H9 (cell line): ENCODE measurements at regions not wholly inside any gene's neighbourhood (a gene's known extent, or its start where the extent isn't known, plus 50 kb on each side); places are given as distances from the start of the nearest gene placed in this dataset.

Experiments
- DNase-seq: peaks from one replicate; pipeline ENCODE4 v3.0.0-alpha.2; 2017
- H2AFZ ChIP-seq: one replicate; pipeline ENCODE4 v1.6.1; 2013; ENCODE audit warnings: mild to moderate bottlenecking, low read length, control low read depth, moderate library complexity
- H2AK5ac ChIP-seq: 2 replicates; pipeline ENCODE4 v1.6.1; 2013; ENCODE audit warnings: low read length, control low read depth, mixed read lengths; ENCODE audit not compliant: insufficient read length
- H2BK120ac ChIP-seq: one replicate; pipeline ENCODE4 v1.6.1; 2013; ENCODE audit warnings: low read depth, mild to moderate bottlenecking, low read length, control low read depth, inconsistent platforms; ENCODE audit not compliant: poor library complexity, severe bottlenecking
- H2BK12ac ChIP-seq: 2 replicates; pipeline ENCODE4 v1.6.1; 2013; ENCODE audit warnings: low read length, control low read depth, mixed read lengths, low read depth; ENCODE audit not compliant: insufficient read length
- H2BK15ac ChIP-seq: 2 replicates; pipeline ENCODE4 v1.6.1; 2013; ENCODE audit warnings: low read depth, low read length, control low read depth
- H2BK20ac ChIP-seq: one replicate; pipeline ENCODE4 v1.6.1; 2013; ENCODE audit warnings: low read depth, mild to moderate bottlenecking, low read length, control low read depth, inconsistent platforms; ENCODE audit not compliant: poor library complexity, severe bottlenecking
- H2BK5ac ChIP-seq: 2 replicates; pipeline ENCODE4 v1.6.1; 2013; ENCODE audit warnings: low read length, control low read depth, mixed read lengths; ENCODE audit not compliant: insufficient read length
- H3K14ac ChIP-seq: 2 replicates; pipeline ENCODE4 v1.6.1; 2013; ENCODE audit warnings: low read length, control low read depth; ENCODE audit not compliant: insufficient read depth
- H3K18ac ChIP-seq: 2 replicates; pipeline ENCODE4 v1.6.1; 2013; ENCODE audit warnings: low read depth, mild to moderate bottlenecking, mixed read lengths, low read length, control low read depth; ENCODE audit not compliant: insufficient read length
- H3K23ac ChIP-seq: 2 replicates; pipeline ENCODE4 v1.6.1; 2013; ENCODE audit warnings: low read length, control low read depth, mixed read lengths, low read depth; ENCODE audit not compliant: insufficient read length
- H3K23me2 ChIP-seq: 2 replicates; pipeline ENCODE4 v1.6.1; 2013; ENCODE audit warnings: low read depth, mild to moderate bottlenecking, mixed read lengths, low read length, control low read depth; ENCODE audit not compliant: insufficient read length, poor library complexity, severe bottlenecking
- H3K27ac ChIP-seq: 2 replicates; pipeline ENCODE4 v1.5.1; 2013; ENCODE audit warnings: low read length, control low read depth, mixed read lengths, low read depth; ENCODE audit not compliant: insufficient read length
- H3K27me3 ChIP-seq: 2 replicates; pipeline ENCODE4 v1.6.1; 2013; ENCODE audit warnings: low read length, control low read depth, inconsistent platforms; ENCODE audit not compliant: insufficient read depth
- H3K4ac ChIP-seq: 2 replicates; pipeline ENCODE4 v1.6.1; 2013; ENCODE audit warnings: low read depth, mild to moderate bottlenecking, control low read depth, inconsistent platforms, low read length, moderate library complexity
- H3K4me1 ChIP-seq: 2 replicates; pipeline ENCODE4 v1.6.1; 2013; ENCODE audit warnings: low read length, control low read depth, inconsistent platforms; ENCODE audit not compliant: insufficient read depth
- H3K4me2 ChIP-seq: 2 replicates; pipeline ENCODE4 v1.6.1; 2013; ENCODE audit warnings: low read length, control low read depth, mixed read lengths; ENCODE audit not compliant: insufficient read length, insufficient read depth
- H3K56ac ChIP-seq: 2 replicates; pipeline ENCODE4 v1.6.1; 2013; ENCODE audit warnings: low read depth, mild to moderate bottlenecking, mixed read lengths, low read length, control low read depth; ENCODE audit not compliant: insufficient read length
- H3K79me1 ChIP-seq: 2 replicates; pipeline ENCODE4 v1.6.1; 2013; ENCODE audit warnings: low read depth, mild to moderate bottlenecking, moderate library complexity, low read length, control low read depth, inconsistent platforms; ENCODE audit not compliant: insufficient read depth, poor library complexity, severe bottlenecking
- H3K79me2 ChIP-seq: 2 replicates; pipeline ENCODE4 v1.6.1; 2013; ENCODE audit warnings: low read length, control low read depth, inconsistent platforms; ENCODE audit not compliant: insufficient read depth
- H3K9ac ChIP-seq: 2 replicates; pipeline ENCODE4 v1.6.1; 2013; ENCODE audit warnings: low read length, control low read depth, mixed read lengths; ENCODE audit not compliant: insufficient read length; ENCODE audit errors: extremely low read depth
- H3K9me3 ChIP-seq: one replicate; pipeline ENCODE4 v1.6.1; 2013; ENCODE audit warnings: low read depth, low read length, inconsistent platforms; ENCODE audit not compliant: control insufficient read depth
- H3T11ph ChIP-seq: one replicate; pipeline ENCODE4 v1.6.1; 2013; ENCODE audit warnings: mild to moderate bottlenecking, low read length, control low read depth, inconsistent platforms
- H4K20me1 ChIP-seq: one replicate; pipeline ENCODE4 v1.6.1; 2013; ENCODE audit not compliant: control insufficient read depth, insufficient read length, insufficient read depth
- H4K5ac ChIP-seq: 2 replicates; pipeline ENCODE4 v1.6.1; 2013; ENCODE audit warnings: low read depth, mild to moderate bottlenecking, mixed read lengths, low read length, control low read depth; ENCODE audit not compliant: insufficient read length
- H4K8ac ChIP-seq: replicated peaks from 2 replicates; pipeline ENCODE4 v1.6.1; 2013; ENCODE audit warnings: low read length, control low read depth, mixed read lengths, low read depth; ENCODE audit not compliant: insufficient read length
- H4K91ac ChIP-seq: 2 replicates; pipeline ENCODE4 v1.6.1; 2013; ENCODE audit warnings: low read depth, mild to moderate bottlenecking, moderate library complexity, mixed read lengths, low read length, control low read depth; ENCODE audit not compliant: insufficient read length
- H3K27ac Mint-ChIP-seq, 3 experiments: 2 replicates in 2 of 3; 3 replicates in 1 of 3; pipeline ENCODE4 v1.8.0; 2020 to 2021; ENCODE audit warnings: mixed read lengths in 3 of 3, mild to moderate bottlenecking in 1 of 3, moderate library complexity in 1 of 3
- H3K27me3 Mint-ChIP-seq: 2 replicates; pipeline ENCODE4 v1.8.0; 2021; ENCODE audit warnings: low read depth, mild to moderate bottlenecking, moderate library complexity, mixed read lengths
- H3K36me3 Mint-ChIP-seq, 3 experiments: 2 replicates in 2 of 3; 3 replicates in 1 of 3; pipeline ENCODE4 v1.8.0; 2020 to 2021; ENCODE audit warnings: low read depth in 3 of 3, mixed read lengths in 3 of 3; ENCODE audit not compliant: insufficient read depth in 1 of 3
- H3K4me1 Mint-ChIP-seq, 2 experiments: 2 replicates each; pipeline ENCODE4 v1.8.0; 2020; ENCODE audit warnings: mixed read lengths in 2 of 2
- H3K4me3 Mint-ChIP-seq, 2 experiments: 2 replicates in 1 of 2; 3 replicates in 1 of 2; pipeline ENCODE4 v1.8.0; 2020 to 2021; ENCODE audit warnings: mild to moderate bottlenecking in 2 of 2, mixed read lengths in 2 of 2, moderate library complexity in 1 of 2
- H3K9me3 Mint-ChIP-seq, 2 experiments: 2 replicates in 1 of 2; 3 replicates in 1 of 2; pipeline ENCODE4 v1.8.0; 2020; ENCODE audit warnings: mild to moderate bottlenecking in 2 of 2, mixed read lengths in 2 of 2, moderate library complexity in 1 of 2
- WGBS: extraction: QIAGEN DNeasy Blood & Tissue Kit; methylation state at CpG from one replicate; pipeline ENCODE4 v1.1.7; 2013; ENCODE audit warnings: missing lambda C conversion rate, low lambda C conversion rate, mixed read lengths; ENCODE audit not compliant: insufficient read length; ENCODE audit errors: extremely low coverage; 5-methylcytosine and 5-hydroxymethylcytosine counted together
- TF ChIP-seq, protein P1 (sequence below): fragments of 200-600 bp; sonication (generic); conservative IDR thresholded peaks from 3 replicates; pipeline ENCODE4 v1.8.0; 2021; ENCODE audit warnings: antibody characterized with exemption, mild to moderate bottlenecking

- no peaks in the 10 kb centered on the region for H3K9me3 ChIP-seq
- no peak overlapping the region for H2AFZ ChIP-seq
- Mint-ChIP-seq H3K4me3 (no peak overlapping the region), H3K4me1 (peaks cover 0 to 2% of the 10 kb centered on the region in 2 experiments; a peak in 1 of 4 replicates), H3K9me3 (peaks cover 10% of the 10 kb centered on the region in 2 experiments; a peak in 3 of 5 replicates), H3K27me3 (no peaks in the 10 kb centered on the region), H3K27ac (no peak overlapping the region), H3K36me3 (peaks cover 0 to 16% (median 4%) of the 10 kb centered on the region in 3 experiments; a peak in 6 of 7 replicates)
- H3K4me1 ChIP-seq: no peaks in the 10 kb centered on the region
- H3K4ac ChIP-seq: no peak overlapping the region
- no peak overlapping the region for H4K91ac ChIP-seq
- H3K79me2 ChIP-seq: no peaks in the 10 kb centered on the region
- H4K20me1 ChIP-seq: no peaks in the 10 kb centered on the region
- H3T11ph ChIP-seq: no peak overlapping the region
- H4K5ac ChIP-seq: no peak overlapping the region
- no peak for DNase-seq
- no peak overlapping the region for H4K8ac ChIP-seq
- no peaks in the 10 kb centered on the region for H3K27me3 ChIP-seq
- no peaks in the 10 kb centered on the region for H3K23me2 ChIP-seq
- no CpG with 5 or more reads among the region's 3 CpGs for WGBS
- H3K14ac ChIP-seq: no peak overlapping the region
- no peak overlapping the region for H3K56ac ChIP-seq
- H2BK12ac ChIP-seq: no peak overlapping the region
- H2BK5ac ChIP-seq: no peak overlapping the region
- H3K23ac ChIP-seq: no peak overlapping the region
- H2BK20ac ChIP-seq: no peak overlapping the region
- H3K18ac ChIP-seq: no peak overlapping the region
- TF ChIP-seq, protein P1, sequence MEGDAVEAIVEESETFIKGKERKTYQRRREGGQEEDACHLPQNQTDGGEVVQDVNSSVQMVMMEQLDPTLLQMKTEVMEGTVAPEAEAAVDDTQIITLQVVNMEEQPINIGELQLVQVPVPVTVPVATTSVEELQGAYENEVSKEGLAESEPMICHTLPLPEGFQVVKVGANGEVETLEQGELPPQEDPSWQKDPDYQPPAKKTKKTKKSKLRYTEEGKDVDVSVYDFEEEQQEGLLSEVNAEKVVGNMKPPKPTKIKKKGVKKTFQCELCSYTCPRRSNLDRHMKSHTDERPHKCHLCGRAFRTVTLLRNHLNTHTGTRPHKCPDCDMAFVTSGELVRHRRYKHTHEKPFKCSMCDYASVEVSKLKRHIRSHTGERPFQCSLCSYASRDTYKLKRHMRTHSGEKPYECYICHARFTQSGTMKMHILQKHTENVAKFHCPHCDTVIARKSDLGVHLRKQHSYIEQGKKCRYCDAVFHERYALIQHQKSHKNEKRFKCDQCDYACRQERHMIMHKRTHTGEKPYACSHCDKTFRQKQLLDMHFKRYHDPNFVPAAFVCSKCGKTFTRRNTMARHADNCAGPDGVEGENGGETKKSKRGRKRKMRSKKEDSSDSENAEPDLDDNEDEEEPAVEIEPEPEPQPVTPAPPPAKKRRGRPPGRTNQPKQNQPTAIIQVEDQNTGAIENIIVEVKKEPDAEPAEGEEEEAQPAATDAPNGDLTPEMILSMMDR: no peak
- no peak overlapping the region for H3K27ac ChIP-seq
- H3K4me2 ChIP-seq: no peak overlapping the region
- no peaks in the 10 kb centered on the region for H3K79me1 ChIP-seq
- no peak overlapping the region for H3K9ac ChIP-seq
- H2BK15ac ChIP-seq: no peak overlapping the region
- no peak overlapping the region for H2BK120ac ChIP-seq
- H2AK5ac ChIP-seq: no peak overlapping the region
Measured at GRCh38 chr2:22634167-22634566, 750.8 kb upstream of the KLHL29 start.
